Colonic mucosa (tissue), 4 donors: ENCODE measurements at regions not wholly inside any gene's neighbourhood (a gene's known extent, or its start where the extent isn't known, plus 50 kb on each side); places are given as distances from the start of the nearest gene placed in this dataset.
"Not testable (repeated sequence)": the region's sequence is repeated elsewhere in the genome, so short reads cannot be mapped to it uniquely, and the experiment has no call there.

Experiments used
- DNase-seq: peaks from one replicate; pipeline ENCODE4 v3.0.0-alpha.2; 2020
- H3K27ac ChIP-seq: fragments of 200-600 bp; one replicate; pipeline ENCODE4 v1.8.0; 2021
- H3K27me3 ChIP-seq: fragments of 200-600 bp; one replicate; pipeline ENCODE4 v1.8.0; 2021
- H3K36me3 ChIP-seq: fragments of 200-600 bp; one replicate; pipeline ENCODE4 v1.8.0; 2021
- H3K4me1 ChIP-seq: fragments of 200-600 bp; one replicate; pipeline ENCODE4 v1.8.0; 2021; ENCODE audit warnings: mild to moderate bottlenecking
- H3K4me3 ChIP-seq: fragments of 200-600 bp; one replicate; pipeline ENCODE4 v1.8.0; 2021
- H3K9ac ChIP-seq, 2 donors: one replicate each; pipeline ENCODE4 v1.7.0; 2013; ENCODE audit warnings: control low read depth in 2 of 2, low read depth in 2 of 2, low read length in 2 of 2
- H3K9me3 ChIP-seq: fragments of 200-600 bp; one replicate; pipeline ENCODE4 v1.8.0; 2021
- CTCF ChIP-seq: fragments of 200-600 bp; IDR thresholded peaks from one replicate; pipeline ENCODE4 v1.8.0; 2022; ENCODE audit warnings: antibody characterized with exemption, mild to moderate bottlenecking
- intact Hi-C: fragments of 100-400 bp; cut with DNase I; formaldehyde crosslinking; loops from one replicate; pipeline ENCODE4 v1.14.1; 2022
- donor health status: healthy.
- donor health status: DM: no; HTN: no; CAD: no.
- donor health status: DM: no; HTN: no; CAD: no.

GRCh38 chr11:134658481-134659225 lies 246.6 kb upstream of the B3GAT1 start:
- no peak overlapping the region for H3K27ac ChIP-seq
- TF ChIP-seq CTCF, result no peak
- DNase-seq, result peak; percentile 6
- H3K4me3 ChIP-seq, result no peak overlapping the region
- H3K27me3 ChIP-seq, result no peaks in the 10 kb centered on the region
- intact Hi-C loops, result no loop called here
- H3K36me3 ChIP-seq, result no peaks in the 10 kb centered on the region
- no peaks in the 10 kb centered on the region for H3K4me1 ChIP-seq
- no peak overlapping the region for H3K9ac ChIP-seq
- no peaks in the 10 kb centered on the region for H3K9me3 ChIP-seq

DNA sequence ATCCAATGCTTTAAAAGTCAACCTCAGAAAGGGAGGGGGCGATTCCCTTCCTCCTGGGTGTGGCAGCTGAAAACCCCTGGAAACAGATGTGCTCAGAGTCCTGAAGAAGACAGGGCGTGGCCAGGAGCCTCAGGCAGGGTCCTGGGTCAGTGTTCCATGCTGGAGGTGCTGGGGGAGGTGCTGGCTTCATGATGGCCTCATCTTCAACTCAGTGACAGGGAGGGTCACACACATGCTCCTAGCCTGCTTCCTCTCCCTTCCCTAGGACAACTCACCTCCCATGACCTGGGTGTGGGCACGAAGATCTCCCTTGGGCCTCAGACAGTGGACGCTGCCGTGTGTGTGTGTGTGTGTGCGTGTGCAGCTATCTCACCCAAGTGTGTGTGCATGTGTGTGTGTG lies 245.6 kb upstream of the B3GAT1 start:
- TF ChIP-seq CTCF, result no peak
- no peak overlapping the region for H3K27ac ChIP-seq
- no peaks in the 10 kb centered on the region for H3K9me3 ChIP-seq
- no peak overlapping the region for H3K4me3 ChIP-seq
- DNase-seq, result peak; percentile 4
- intact Hi-C loops, result no loop called here
- H3K36me3 ChIP-seq, result no peaks in the 10 kb centered on the region
- no peak overlapping the region for H3K9ac ChIP-seq
- no peaks in the 10 kb centered on the region for H3K4me1 ChIP-seq
- no peaks in the 10 kb centered on the region for H3K27me3 ChIP-seq

DNA sequence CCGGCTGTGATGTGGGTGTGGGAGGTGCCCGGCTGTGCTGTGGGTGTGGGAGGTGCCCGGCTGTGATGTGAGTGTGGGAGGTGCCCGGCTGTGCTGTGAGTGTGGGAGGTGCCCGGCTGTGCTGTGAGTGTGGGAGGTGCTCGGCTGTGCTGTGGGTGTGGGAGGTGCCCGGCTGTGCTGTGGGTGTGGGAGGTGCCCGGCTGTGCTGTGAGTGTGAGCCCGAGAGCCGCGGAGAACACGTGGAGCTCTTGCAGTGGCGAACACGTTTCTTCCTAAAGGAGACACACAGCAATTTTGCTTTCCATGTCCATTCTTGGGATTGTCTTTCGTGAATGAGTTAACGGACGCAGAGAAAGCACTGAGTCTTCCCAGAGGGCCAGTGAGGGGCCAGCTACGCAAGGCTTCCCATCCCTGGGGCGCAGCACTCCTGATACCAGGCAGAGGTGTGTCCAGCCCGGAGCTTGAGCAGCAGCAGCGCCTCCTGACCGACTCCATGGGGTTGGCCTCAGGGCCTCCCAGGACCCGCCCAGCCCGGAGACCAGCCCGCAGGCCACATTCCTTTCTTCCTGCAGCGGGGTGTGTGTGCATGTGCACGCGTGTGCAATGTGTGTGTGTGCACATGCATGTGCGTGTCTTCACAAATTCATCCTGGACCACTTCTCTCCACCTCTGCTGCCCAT lies 245.0 kb upstream of the B3GAT1 start:
- Histone ChIP-seq H3K36me3 (no peaks in the 10 kb centered on the region), H3K27ac (no peak overlapping the region), H3K27me3 (no peaks in the 10 kb centered on the region), H3K4me3 (no peak overlapping the region), H3K9ac (no peak overlapping the region), H3K4me1 (no peaks in the 10 kb centered on the region), H3K9me3 (no peaks in the 10 kb centered on the region)
- intact Hi-C loops, result no loop called here
- no peak for TF ChIP-seq CTCF
- DNase-seq, result peak; percentile 9

GRCh38 chr11:134656086-134656840 lies 244.2 kb upstream of the B3GAT1 start:
- H3K36me3 ChIP-seq, H3K4me1 ChIP-seq, H3K9ac ChIP-seq, H3K4me3 ChIP-seq, H3K9me3 ChIP-seq, H3K27ac ChIP-seq, intact Hi-C loops, H3K27me3 ChIP-seq: not testable (repeated sequence)
- DNase-seq, result peak; percentile 11

GRCh38 chr11:134655189-134655989 lies 243.3 kb upstream of the B3GAT1 start:
- Histone ChIP-seq H3K36me3 (no peaks in the 10 kb centered on the region), H3K9me3 (no peaks in the 10 kb centered on the region), H3K27ac (no peak overlapping the region), H3K27me3 (no peaks in the 10 kb centered on the region), H3K9ac (no peak overlapping the region), H3K4me3 (no peak overlapping the region), H3K4me1 (no peaks in the 10 kb centered on the region)
- DNase-seq, result peak; percentile 9
- intact Hi-C loops, result no loop called here
- no peak for TF ChIP-seq CTCF
